Osteoblast (primary cell): ENCODE measurements at regions not wholly inside any gene's neighbourhood (a gene's known extent, or its start where the extent isn't known, plus 50 kb on each side); places are given as distances from the start of the nearest gene placed in this dataset.

Experiments used
- DNase-seq: peaks from one replicate; pipeline ENCODE4 v3.0.0; 2011; ENCODE audit warnings: low spot score, mixed read lengths; ENCODE audit not compliant: insufficient read length; ENCODE audit errors: missing footprints
- H2AFZ ChIP-seq: 2 replicates; pipeline ENCODE4 v1.6.0; 2011; ENCODE audit warnings: mild to moderate bottlenecking, low read length
- H3K27ac ChIP-seq: 2 replicates; pipeline ENCODE4 v1.5.1; 2011; ENCODE audit warnings: mild to moderate bottlenecking, low read depth, low read length, moderate library complexity
- H3K27me3 ChIP-seq: 2 replicates; pipeline ENCODE4 v1.6.0; 2012; ENCODE audit warnings: mild to moderate bottlenecking, control low read depth, inconsistent platforms, low read length, moderate library complexity; ENCODE audit not compliant: insufficient read depth
- H3K36me3 ChIP-seq: 2 replicates; pipeline ENCODE4 v1.5.1; 2011; ENCODE audit warnings: mild to moderate bottlenecking, low read length, control low read depth, moderate library complexity; ENCODE audit not compliant: insufficient read depth
- H3K4me1 ChIP-seq: 2 replicates; pipeline ENCODE4 v1.5.1; 2011; ENCODE audit warnings: mild to moderate bottlenecking, low read length, control low read depth, moderate library complexity; ENCODE audit not compliant: insufficient read depth
- H3K4me2 ChIP-seq: 2 replicates; pipeline ENCODE4 v1.6.0; 2011; ENCODE audit warnings: mild to moderate bottlenecking, low read length; ENCODE audit not compliant: insufficient read depth
- H3K4me3 ChIP-seq: fragments of 200-600 bp; sonication (generic); 3 replicates; pipeline ENCODE4 v1.5.1; 2012; ENCODE audit warnings: mild to moderate bottlenecking, low read length, inconsistent platforms; ENCODE audit not compliant: insufficient read depth
- H3K79me2 ChIP-seq: 2 replicates; pipeline ENCODE4 v1.6.0; 2012; ENCODE audit warnings: mild to moderate bottlenecking, low read length, control low read depth, inconsistent platforms; ENCODE audit not compliant: insufficient read depth
- H3K9me3 ChIP-seq: 2 replicates; pipeline ENCODE4 v1.5.1; 2011; ENCODE audit warnings: low read depth, low read length, control low read depth
- H4K20me1 ChIP-seq: 2 replicates; pipeline ENCODE4 v1.6.0; 2012; ENCODE audit warnings: mild to moderate bottlenecking, low read length, control low read depth; ENCODE audit not compliant: insufficient read depth
- TF ChIP-seq, protein P1 (sequence below): IDR thresholded peaks from 2 replicates; pipeline ENCODE4 v1.5.1; 2011; ENCODE audit warnings: mild to moderate bottlenecking, low read depth, low read length, moderate library complexity; ENCODE audit errors: extremely low read depth

DNA sequence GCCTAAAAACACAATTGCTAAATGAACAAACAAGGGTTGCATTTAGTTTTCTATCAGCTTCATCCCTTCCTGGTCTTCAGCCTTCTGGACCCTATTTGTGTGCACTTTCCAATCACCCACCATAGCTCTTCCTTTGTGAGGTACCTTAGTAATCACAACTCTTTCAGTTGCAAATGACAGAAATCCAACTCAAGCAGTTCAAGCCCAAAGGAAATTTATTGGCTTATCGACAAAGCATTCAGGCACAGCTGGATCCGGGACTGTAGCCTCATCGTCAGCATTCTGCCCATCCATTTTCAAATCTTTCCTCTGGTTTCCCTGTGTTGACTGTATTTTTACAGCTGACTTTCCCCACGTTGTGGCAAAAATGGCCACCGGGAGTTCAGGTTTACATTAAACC is 148.6 kb upstream of the VASH1 start:
- TF ChIP-seq, protein P1, sequence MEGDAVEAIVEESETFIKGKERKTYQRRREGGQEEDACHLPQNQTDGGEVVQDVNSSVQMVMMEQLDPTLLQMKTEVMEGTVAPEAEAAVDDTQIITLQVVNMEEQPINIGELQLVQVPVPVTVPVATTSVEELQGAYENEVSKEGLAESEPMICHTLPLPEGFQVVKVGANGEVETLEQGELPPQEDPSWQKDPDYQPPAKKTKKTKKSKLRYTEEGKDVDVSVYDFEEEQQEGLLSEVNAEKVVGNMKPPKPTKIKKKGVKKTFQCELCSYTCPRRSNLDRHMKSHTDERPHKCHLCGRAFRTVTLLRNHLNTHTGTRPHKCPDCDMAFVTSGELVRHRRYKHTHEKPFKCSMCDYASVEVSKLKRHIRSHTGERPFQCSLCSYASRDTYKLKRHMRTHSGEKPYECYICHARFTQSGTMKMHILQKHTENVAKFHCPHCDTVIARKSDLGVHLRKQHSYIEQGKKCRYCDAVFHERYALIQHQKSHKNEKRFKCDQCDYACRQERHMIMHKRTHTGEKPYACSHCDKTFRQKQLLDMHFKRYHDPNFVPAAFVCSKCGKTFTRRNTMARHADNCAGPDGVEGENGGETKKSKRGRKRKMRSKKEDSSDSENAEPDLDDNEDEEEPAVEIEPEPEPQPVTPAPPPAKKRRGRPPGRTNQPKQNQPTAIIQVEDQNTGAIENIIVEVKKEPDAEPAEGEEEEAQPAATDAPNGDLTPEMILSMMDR = no peak
- Histone ChIP-seq H3K27me3 (no peaks in the 10 kb centered on the region), H4K20me1 (no peaks in the 10 kb centered on the region), H3K36me3 (no peaks in the 10 kb centered on the region), H2AFZ (no peak overlapping the region), H3K79me2 (no peaks in the 10 kb centered on the region), H3K4me2 (no peak overlapping the region), H3K27ac (no peak overlapping the region), H3K9me3 (peaks cover 3% of the 10 kb centered on the region), H3K4me1 (no peaks in the 10 kb centered on the region), H3K4me3 (no peak overlapping the region)
- DNase-seq = no peak

DNA sequence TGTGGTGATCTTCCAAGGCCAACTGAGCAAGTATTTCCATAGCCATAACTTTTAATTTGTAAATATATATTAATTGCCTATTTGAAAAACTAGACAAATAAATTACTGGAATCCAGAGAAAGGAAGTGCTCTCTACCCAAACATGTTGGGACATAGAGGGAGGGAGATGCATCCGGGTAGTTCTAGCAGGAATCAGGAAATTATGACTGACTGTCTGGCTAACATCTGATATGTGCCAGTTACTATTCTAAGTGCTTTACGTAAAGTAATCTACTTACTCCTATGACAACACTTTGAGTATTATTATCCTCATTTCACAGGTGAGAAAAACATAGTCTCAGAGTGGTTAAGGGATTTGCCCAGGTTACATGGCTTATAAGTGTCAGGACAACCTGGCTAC is 147.7 kb upstream of the VASH1 start:
- H2AFZ ChIP-seq = no peak overlapping the region
- H4K20me1 ChIP-seq = no peaks in the 10 kb centered on the region
- no peaks in the 10 kb centered on the region for H3K27me3 ChIP-seq
- no peaks in the 10 kb centered on the region for H3K79me2 ChIP-seq
- no peak overlapping the region for H3K27ac ChIP-seq
- no peak overlapping the region for H3K4me2 ChIP-seq
- TF ChIP-seq, protein P1 = no peak
- H3K4me3 ChIP-seq = no peak overlapping the region
- no peaks in the 10 kb centered on the region for H3K4me1 ChIP-seq
- no peak for DNase-seq
- H3K36me3 ChIP-seq = no peaks in the 10 kb centered on the region
- peaks cover 3% of the 10 kb centered on the region for H3K9me3 ChIP-seq

DNA sequence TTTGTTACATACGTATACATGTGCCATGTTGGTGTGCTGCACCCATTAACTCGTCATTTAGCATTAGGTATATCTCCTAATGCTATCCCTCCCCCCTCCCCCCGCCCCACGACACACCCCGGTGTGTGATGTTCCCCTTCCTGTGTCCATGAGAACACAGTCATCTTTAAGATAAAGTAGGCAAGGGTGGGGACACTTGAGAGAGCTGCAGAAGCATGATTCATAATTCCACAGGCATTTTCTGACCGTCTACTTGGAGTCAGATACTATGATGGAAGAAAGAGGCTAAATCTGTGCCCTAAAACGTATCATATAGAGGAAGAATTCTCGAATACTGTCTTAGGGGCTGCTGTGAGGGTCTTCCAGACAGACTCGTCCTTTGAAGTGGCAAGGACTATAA is 145.9 kb upstream of the VASH1 start:
- no peaks in the 10 kb centered on the region for H4K20me1 ChIP-seq
- DNase-seq = no peak
- H3K36me3 ChIP-seq = no peaks in the 10 kb centered on the region
- no peaks in the 10 kb centered on the region for H3K79me2 ChIP-seq
- H3K4me2 ChIP-seq = no peak overlapping the region
- H3K4me1 ChIP-seq = no peaks in the 10 kb centered on the region
- TF ChIP-seq, protein P1 = no peak
- no peaks in the 10 kb centered on the region for H3K27me3 ChIP-seq
- no peak overlapping the region for H3K27ac ChIP-seq
- no peak overlapping the region for H2AFZ ChIP-seq
- peaks cover 3% of the 10 kb centered on the region for H3K9me3 ChIP-seq
- no peak overlapping the region for H3K4me3 ChIP-seq

DNA sequence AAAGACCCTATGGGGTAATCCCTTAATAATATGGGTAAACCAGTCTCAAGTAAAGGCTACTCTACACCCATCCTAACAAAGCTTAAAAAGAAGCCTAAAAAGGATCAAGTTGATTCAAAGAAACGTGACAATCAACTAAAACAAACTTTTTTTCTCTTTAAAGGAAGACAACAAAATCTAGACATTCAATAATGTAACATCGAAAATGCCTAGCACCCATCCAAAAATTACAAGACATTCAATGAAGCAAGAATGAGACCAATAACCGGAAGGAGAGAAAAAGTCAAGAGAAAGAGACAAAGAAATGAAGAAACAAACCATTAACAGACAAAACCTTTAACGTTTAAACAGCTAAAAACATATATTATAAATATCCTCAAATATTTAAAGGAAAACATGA is 143.8 kb upstream of the VASH1 start:
- no peak for DNase-seq
- H3K9me3 ChIP-seq = peaks cover 3% of the 10 kb centered on the region
- H3K27ac ChIP-seq = no peak overlapping the region
- H3K4me1 ChIP-seq = no peaks in the 10 kb centered on the region
- no peak overlapping the region for H2AFZ ChIP-seq
- TF ChIP-seq, protein P1 = no peak
- H3K36me3 ChIP-seq = no peaks in the 10 kb centered on the region
- H3K4me2 ChIP-seq = no peak overlapping the region
- no peaks in the 10 kb centered on the region for H3K27me3 ChIP-seq
- H3K4me3 ChIP-seq = no peak overlapping the region
- H4K20me1 ChIP-seq = no peaks in the 10 kb centered on the region
- no peaks in the 10 kb centered on the region for H3K79me2 ChIP-seq
